PC-3 (cell line): ENCODE measurements at regions not wholly inside any gene's neighbourhood (a gene's known extent, or its start where the extent isn't known, plus 50 kb on each side); places are given as distances from the start of the nearest gene placed in this dataset.

Experiments used
- CTCF ChIP-seq: fragments of 300-600 bp; sonication (generic); conservative IDR thresholded peaks from 2 replicates; pipeline ENCODE4 v1.5.1; 2017; ENCODE audit warnings: antibody characterized with exemption, low read depth, mild to moderate bottlenecking, low read length
- EZH2 ChIP-seq: fragments of 300-600 bp; sonication (generic); IDR thresholded peaks from one replicate; pipeline ENCODE4 v1.6.1; 2017; ENCODE audit warnings: antibody characterized with exemption, mild to moderate bottlenecking, low read length; ENCODE audit not compliant: unreplicated experiment
- EZH2phosphoT487 ChIP-seq: fragments of 300-600 bp; sonication (generic); IDR thresholded peaks from 2 replicates; pipeline ENCODE4 v1.6.1; 2018; ENCODE audit warnings: mild to moderate bottlenecking, antibody characterized with exemption, low read length, borderline replicate concordance

- no peak for TF ChIP-seq CTCF
- TF ChIP-seq EZH2: no peak
- TF ChIP-seq EZH2phosphoT487: no peak
Observed at GRCh38 chr7:46725838-46726237, 804.8 kb upstream of the IGFBP3 start.
